Gastrocnemius medialis (tissue), 4 donors: ENCODE measurements at regions not wholly inside any gene's neighbourhood (a gene's known extent, or its start where the extent isn't known, plus 50 kb on each side); places are given as distances from the start of the nearest gene placed in this dataset.

Source experiments
- CTCF ChIP-seq, 5 experiments: fragments of 450-650 bp in 3 of 5; fragments of 200-600 bp in 2 of 5; sonication (generic) in 2 of 5; IDR thresholded peaks in 4 of 5; conservative IDR thresholded peaks in 1 of 5; 1 replicate in 4 of 5; 2 replicates in 1 of 5; pipeline ENCODE4 v1.5.1; 2016 to 2019; ENCODE audit warnings: antibody characterized with exemption in 5 of 5, mild to moderate bottlenecking in 3 of 5, moderate library complexity in 3 of 5
- POLR2A ChIP-seq, 2 donors: fragments of 450-650 bp; IDR thresholded peaks; one replicate each; pipeline ENCODE4 v1.6.1; 2017; ENCODE audit warnings: antibody characterized with exemption in 2 of 2, mild to moderate bottlenecking in 2 of 2, moderate library complexity in 2 of 2

GRCh38 chr16:65819136-65819898 lies 547.2 kb upstream of the CDH5 start:
- TF ChIP-seq POLR2A (IDR thresholded peaks at IDR 0.05) (no peak), CTCF (IDR thresholded peaks at IDR 0.05 in 4 of 5, conservative IDR thresholded peaks at IDR 0.05 in 1 of 5) (no peak)
